H1 (cell line): ENCODE measurements at regions not wholly inside any gene's neighbourhood (a gene's known extent, or its start where the extent isn't known, plus 50 kb on each side); places are given as distances from the start of the nearest gene placed in this dataset.
A peak's percentile ranks its signal among the peaks of the same experiment; 100 is the strongest.

Source experiments
- CTCF ChIA-PET: fragments of 300-600 bp; sonication (Branson Sonifier 250); formaldehyde crosslinking; loops from one replicate; lab custom pipeline; 2021; ENCODE audit not compliant: partially characterized antibody; lab: Charles Lee
- POLR2A ChIA-PET: fragments of 300-600 bp; sonication (Branson Sonifier 250); formaldehyde crosslinking; loops from one replicate; lab custom pipeline; 2021; ENCODE audit warnings: inconsistent platforms; ENCODE audit not compliant: partially characterized antibody; lab: Charles Lee
- DNase-seq, 2 experiments: peaks; one replicate each; pipeline versions ENCODE4 v3.0.0 to v3.0.0-alpha.2; 2010 to 2022; ENCODE audit warnings: low spot score in 2 of 2, low read depth in 1 of 2, mixed read lengths in 1 of 2
- FAIRE-seq: peaks from 2 replicates; lab custom pipeline; 2011; peaks lifted over from hg19 to GRCh38; lab: Jason Lieb, UNC
- H2AFZ ChIP-seq: 2 replicates; pipeline ENCODE4 v1.8.1; 2012; ENCODE audit warnings: low read length, inconsistent platforms
- H2AK5ac ChIP-seq: 2 replicates; pipeline ENCODE4 v1.6.1; 2013; ENCODE audit warnings: low read depth, low read length
- H2BK120ac ChIP-seq: replicated peaks from 2 replicates; pipeline ENCODE3; 2013; ENCODE audit warnings: low read depth, low read length, inconsistent platforms
- H2BK12ac ChIP-seq: 2 replicates; pipeline ENCODE4 v1.6.1; 2013; ENCODE audit warnings: low read depth, low read length
- H2BK15ac ChIP-seq: 2 replicates; pipeline ENCODE4 v1.6.1; 2013; ENCODE audit warnings: low read length
- H2BK20ac ChIP-seq: 2 replicates; pipeline ENCODE4 v1.6.1; 2013; ENCODE audit warnings: low read length
- H2BK5ac ChIP-seq: 2 replicates; pipeline ENCODE4 v1.6.1; 2013; ENCODE audit warnings: low read depth, low read length
- H3K14ac ChIP-seq: 2 replicates; pipeline ENCODE4 v1.6.1; 2013; ENCODE audit warnings: inconsistent platforms; ENCODE audit not compliant: insufficient read length
- H3K18ac ChIP-seq: 2 replicates; pipeline ENCODE4 v1.6.1; 2013; ENCODE audit warnings: low read length; ENCODE audit errors: extremely low read depth
- H3K23ac ChIP-seq: 2 replicates; pipeline ENCODE4 v1.6.1; 2013; ENCODE audit warnings: inconsistent platforms; ENCODE audit not compliant: insufficient read length
- H3K23me2 ChIP-seq: 2 replicates; pipeline ENCODE4 v1.6.1; 2013; ENCODE audit warnings: low read depth, low read length
- H3K27ac ChIP-seq: 2 replicates; pipeline ENCODE4 v1.6.1; 2011; ENCODE audit warnings: low read depth, low read length, inconsistent platforms
- H3K27me3 ChIP-seq, 4 experiments: replicated peaks in 1 of 4; 1 replicate in 1 of 4; 2 replicates in 3 of 4; pipeline versions ENCODE4 v1.6.1 to v1.8.1; 2011 to 2013; ENCODE audit warnings: low read length in 3 of 4, mild to moderate bottlenecking in 3 of 4, inconsistent platforms in 2 of 4, mixed read lengths in 2 of 4, moderate library complexity in 1 of 4; ENCODE audit not compliant: control insufficient read depth in 3 of 4, insufficient read depth in 3 of 4; ENCODE audit errors: extremely low read depth in 1 of 4
- H3K36me3 ChIP-seq, 4 experiments: 2 replicates each; pipeline versions ENCODE4 v1.6.1 to v1.8.1; 2011 to 2013; ENCODE audit warnings: mild to moderate bottlenecking in 4 of 4, low read length in 3 of 4, moderate library complexity in 2 of 4, control low read depth in 1 of 4, inconsistent platforms in 1 of 4; ENCODE audit not compliant: insufficient read depth in 4 of 4, control insufficient read depth in 2 of 4
- H3K4ac ChIP-seq: replicated peaks from 2 replicates; pipeline ENCODE3; 2013; ENCODE audit warnings: low read length, low read depth, mixed read lengths, inconsistent platforms; ENCODE audit not compliant: insufficient read length
- H3K4me1 ChIP-seq, 4 experiments: replicated peaks in 1 of 4; 1 replicate in 1 of 4; 2 replicates in 3 of 4; pipeline versions ENCODE4 v1.6.1 to v1.8.1; 2011 to 2013; ENCODE audit warnings: low read length in 3 of 4, inconsistent platforms in 2 of 4, mixed read lengths in 1 of 4; ENCODE audit not compliant: insufficient read depth in 4 of 4, control insufficient read depth in 3 of 4
- H3K4me2 ChIP-seq, 2 experiments: 2 replicates each; pipeline versions ENCODE4 v1.6.1 to v1.8.1; 2011 to 2013; ENCODE audit warnings: low read depth in 2 of 2, low read length in 2 of 2, control low read depth in 1 of 2, inconsistent platforms in 1 of 2, mild to moderate bottlenecking in 1 of 2; ENCODE audit not compliant: insufficient read depth in 1 of 2
- H3K4me3 ChIP-seq, 4 experiments: fragments of 200-600, 300-600 bp in 1 of 4; sonication (generic), shearing (Covaris generic), sonication (Bioruptor Twin) in 1 of 4; 2 replicates each; pipeline versions ENCODE4 v1.5.1 to v1.8.1; 2011 to 2016; ENCODE audit warnings: low read length in 4 of 4, low read depth in 3 of 4, control low read depth in 2 of 4, inconsistent platforms in 2 of 4, mild to moderate bottlenecking in 2 of 4, mixed read lengths in 1 of 4, moderate library complexity in 1 of 4; ENCODE audit not compliant: insufficient read depth in 2 of 4; ENCODE audit errors: extremely low read depth in 1 of 4
- H3K56ac ChIP-seq: replicated peaks from 2 replicates; pipeline ENCODE3; 2013; ENCODE audit warnings: low read depth, mild to moderate bottlenecking, mixed read lengths, low read length, inconsistent platforms; ENCODE audit not compliant: insufficient read length
- H3K79me1 ChIP-seq: 2 replicates; pipeline ENCODE4 v1.6.1; 2013; ENCODE audit warnings: low read depth, low read length, control low read depth
- H3K79me2 ChIP-seq, 2 experiments: 2 replicates each; pipeline versions ENCODE4 v1.6.1 to v1.8.1; 2012 to 2013; ENCODE audit warnings: low read length in 2 of 2, mild to moderate bottlenecking in 2 of 2, inconsistent platforms in 1 of 2; ENCODE audit not compliant: insufficient read depth in 2 of 2, control insufficient read depth in 1 of 2
- H3K9ac ChIP-seq, 4 experiments: replicated peaks in 1 of 4; 1 replicate in 1 of 4; 2 replicates in 3 of 4; pipeline versions ENCODE4 v1.6.1 to v1.8.1; 2011 to 2013; ENCODE audit warnings: low read depth in 3 of 4, low read length in 3 of 4, control low read depth in 2 of 4, mild to moderate bottlenecking in 2 of 4, moderate library complexity in 2 of 4, inconsistent platforms in 1 of 4; ENCODE audit errors: extremely low read depth in 1 of 4
- H3K9me3 ChIP-seq, 2 experiments: 2 replicates each; pipeline versions ENCODE4 v1.6.1 to v1.8.1; 2012 to 2013; ENCODE audit warnings: mild to moderate bottlenecking in 2 of 2, moderate library complexity in 2 of 2, control low read depth in 1 of 2, inconsistent platforms in 1 of 2, low read depth in 1 of 2, low read length in 1 of 2, mixed read lengths in 1 of 2; ENCODE audit not compliant: insufficient read depth in 2 of 2
- H4K20me1 ChIP-seq, 2 experiments: replicated peaks in 1 of 2; 2 replicates each; pipeline versions ENCODE3 to v1.8.1; 2011 to 2013; ENCODE audit warnings: inconsistent platforms in 2 of 2, low read length in 2 of 2, mild to moderate bottlenecking in 1 of 2; ENCODE audit not compliant: insufficient read depth in 2 of 2, control insufficient read depth in 1 of 2
- H4K5ac ChIP-seq: 2 replicates; pipeline ENCODE4 v1.6.1; 2013; ENCODE audit warnings: low read length, low read depth, mixed read lengths, inconsistent platforms; ENCODE audit not compliant: insufficient read length
- H4K8ac ChIP-seq: 2 replicates; pipeline ENCODE4 v1.8.0; 2013; ENCODE audit warnings: mild to moderate bottlenecking, moderate library complexity, low read length, inconsistent platforms; ENCODE audit not compliant: insufficient read depth; ENCODE audit errors: extremely low read depth
- H4K91ac ChIP-seq: replicated peaks from 2 replicates; pipeline ENCODE3; 2013; ENCODE audit warnings: low read length, mixed read lengths, inconsistent platforms; ENCODE audit not compliant: insufficient read length
- ATF2 ChIP-seq: IDR thresholded peaks from 2 replicates; pipeline ENCODE4 v1.6.1; 2012; ENCODE audit warnings: low read length, inconsistent platforms
- ATF3 ChIP-seq: IDR thresholded peaks from 2 replicates; pipeline ENCODE4 v1.6.1; 2011; ENCODE audit warnings: low read depth, mild to moderate bottlenecking, low read length; ENCODE audit not compliant: insufficient read depth
- CTBP2 ChIP-seq: IDR thresholded peaks from 2 replicates; pipeline ENCODE4 v1.7.0; 2011; ENCODE audit warnings: borderline replicate concordance, mild to moderate bottlenecking, moderate library complexity, mixed read lengths, low read length; ENCODE audit not compliant: insufficient read depth, insufficient read length
- JUN ChIP-seq: IDR thresholded peaks from 2 replicates; pipeline ENCODE4 v1.6.1; 2011; ENCODE audit warnings: low read depth, mild to moderate bottlenecking, improper control_type of control experiment, low read length
- NRF1 ChIP-seq: IDR thresholded peaks from 2 replicates; pipeline ENCODE4 v1.6.1; 2011; ENCODE audit warnings: mild to moderate bottlenecking, low read depth, low read length, improper control_type of control experiment
- RNF2 ChIP-seq: fragments of 200-900, 300-1000 bp; sonication (generic); IDR thresholded peaks from 2 replicates; pipeline ENCODE4 v1.7.1; 2016; ENCODE audit warnings: borderline replicate concordance, low read depth, mild to moderate bottlenecking, antibody characterized with exemption, low read length; ENCODE audit not compliant: poor library complexity, severe bottlenecking; ENCODE audit errors: missing control alignments
- SAP30 ChIP-seq: fragments of 300-600 bp; sonication (generic); IDR thresholded peaks from 2 replicates; pipeline ENCODE4 v1.7.1; 2012; ENCODE audit warnings: low read length, moderate library complexity, mild to moderate bottlenecking, inconsistent platforms; ENCODE audit not compliant: insufficient read depth, insufficient replicate concordance
- SRF ChIP-seq: IDR thresholded peaks from 2 replicates; pipeline ENCODE4 v1.6.1; 2011; ENCODE audit warnings: mild to moderate bottlenecking, low read depth, low read length, moderate library complexity
- TAF1 ChIP-seq: IDR thresholded peaks from 2 replicates; pipeline ENCODE4 v1.6.1; 2011; ENCODE audit warnings: mild to moderate bottlenecking, low read depth, low read length
- TBP ChIP-seq: IDR thresholded peaks from 2 replicates; pipeline ENCODE4 v1.6.1; 2011; ENCODE audit warnings: low read depth, low read length, improper control_type of control experiment
- WGBS, 2 experiments: shearing (Covaris generic) in 1 of 2; methylation state at CpG; one replicate each; pipeline versions ENCODE4 v1.1.6 to v1.1.7; 2013 to 2015; ENCODE audit warnings: low lambda C conversion rate in 2 of 2, mixed read lengths in 2 of 2, inconsistent platforms in 1 of 2, low coverage in 1 of 2, missing lambda C conversion rate in 1 of 2; ENCODE audit not compliant: insufficient replicate concordance in 2 of 2, insufficient coverage in 1 of 2, insufficient read length in 1 of 2; ENCODE audit errors: extremely low coverage in 1 of 2, missing lambda C conversion rate in 1 of 2; 5-methylcytosine and 5-hydroxymethylcytosine counted together

GRCh38 chr10:42932116-42932515 lies 144.8 kb upstream of the RET start:
- no peak overlapping the region for H3K4ac ChIP-seq
- 80% methylated on average over 12 of the region's 12 CpGs; no CpG with 5 or more reads in 1 of the 2 experiments for WGBS, 2 experiments
- H2BK15ac ChIP-seq: no peak overlapping the region
- POLR2A ChIA-PET: no interaction called here
- H3K79me1 ChIP-seq: no peaks in the 10 kb centered on the region
- H3K79me2 ChIP-seq: no peaks in the 10 kb centered on the region
- H3K27ac ChIP-seq: no peak overlapping the region
- H3K9me3 ChIP-seq: no peaks in the 10 kb centered on the region
- H2BK120ac ChIP-seq: no peak overlapping the region
- peaks cover 0 to 15% (median 2%) of the 10 kb centered on the region in 4 experiments; a peak in 5 of 7 replicates for H3K4me1 ChIP-seq
- peak overlapping the region; percentile 55 to 79; a peak in 1 of 4 replicates for H3K4me2 ChIP-seq
- H4K8ac ChIP-seq: no peak overlapping the region
- DNase-seq: no peak
- no peak overlapping the region for H3K14ac ChIP-seq
- H3K23me2 ChIP-seq: peaks cover 12% of the 10 kb centered on the region
- H2BK12ac ChIP-seq: peak overlapping the region; percentile 80; the same call in 1 of the 2 replicates
- H3K56ac ChIP-seq: no peak overlapping the region
- H4K91ac ChIP-seq: no peak overlapping the region
- H3K36me3 ChIP-seq: no peaks in the 10 kb centered on the region
- FAIRE-seq: no peak
- peaks cover 1 to 26% (median 24%) of the 10 kb centered on the region in 4 experiments for H3K27me3 ChIP-seq
- peak overlapping the region; percentile 86; the same call in 1 of the 2 replicates for H2AK5ac ChIP-seq
- peak overlapping the region in 1 of 4 experiments; percentile 69; a peak in 1 of 8 replicates for H3K4me3 ChIP-seq
- CTCF ChIA-PET: interaction anchor here (1.0 to 1.2 kb wide), 2 partner anchors 12 to 147 kb away, joined by 3 to 4 read pairs; no protein-coding TSS in a partner anchor
- H3K9ac ChIP-seq: no peak overlapping the region
- H4K5ac ChIP-seq: no peak overlapping the region
- H2BK20ac ChIP-seq: no peak overlapping the region
- H2AFZ ChIP-seq: no peak overlapping the region
- H3K23ac ChIP-seq: no peak overlapping the region
- no peak overlapping the region for H3K18ac ChIP-seq
- no peaks in the 10 kb centered on the region for H4K20me1 ChIP-seq
- no peak overlapping the region for H2BK5ac ChIP-seq
- TF ChIP-seq TBP (no peak), TAF1 (no peak), JUN (no peak), NRF1 (no peak), SRF (no peak), ATF2 (no peak), CTBP2 (no peak), RNF2 (no peak), ATF3 (no peak), SAP30 (no peak)
